IPS-15b (cell line): ENCODE measurements at regions not wholly inside any gene's neighbourhood (a gene's known extent, or its start where the extent isn't known, plus 50 kb on each side); places are given as distances from the start of the nearest gene placed in this dataset.

Experiments used
- H3K27me3 ChIP-seq: one replicate; pipeline ENCODE4 v1.6.1; 2013; ENCODE audit warnings: low read length; ENCODE audit not compliant: control insufficient read depth, insufficient read depth
- H3K36me3 ChIP-seq: one replicate; pipeline ENCODE4 v1.6.1; 2013; ENCODE audit warnings: low read length; ENCODE audit not compliant: control insufficient read depth, insufficient read depth
- H3K4me1 ChIP-seq: one replicate; pipeline ENCODE4 v1.6.1; 2013; ENCODE audit warnings: mild to moderate bottlenecking, low read length; ENCODE audit not compliant: control insufficient read depth, insufficient read depth
- H3K4me3 ChIP-seq: one replicate; pipeline ENCODE4 v1.5.1; 2013; ENCODE audit warnings: low read depth, low read length
- H3K9ac ChIP-seq: one replicate; pipeline ENCODE4 v1.6.1; 2013; ENCODE audit warnings: low read depth, mild to moderate bottlenecking, low read length
- H3K9me3 ChIP-seq: one replicate; pipeline ENCODE4 v1.6.1; 2013; ENCODE audit warnings: mild to moderate bottlenecking, low read length; ENCODE audit not compliant: control insufficient read depth, insufficient read depth

GRCh38 chr16:54808890-54809289, 121.8 kb upstream of the IRX5 start:
- no peaks in the 10 kb centered on the region for H3K9me3 ChIP-seq
- H3K36me3 ChIP-seq = no peaks in the 10 kb centered on the region
- no peak overlapping the region for H3K4me3 ChIP-seq
- H3K27me3 ChIP-seq = no peaks in the 10 kb centered on the region
- H3K9ac ChIP-seq = no peak overlapping the region
- H3K4me1 ChIP-seq = peaks cover 4% of the 10 kb centered on the region

- Histone ChIP-seq H3K9me3 (no peaks in the 10 kb centered on the region), H3K4me1 (no peaks in the 10 kb centered on the region), H3K4me3 (no peak overlapping the region), H3K27me3 (no peaks in the 10 kb centered on the region), H3K9ac (no peak overlapping the region), H3K36me3 (no peaks in the 10 kb centered on the region)
Observed at GRCh38 chr16:54806881-54807360, 123.7 kb upstream of the IRX5 start.

- Histone ChIP-seq H3K27me3 (no peaks in the 10 kb centered on the region), H3K9me3 (no peaks in the 10 kb centered on the region), H3K4me1 (no peaks in the 10 kb centered on the region), H3K4me3 (no peak overlapping the region), H3K9ac (no peak overlapping the region), H3K36me3 (no peaks in the 10 kb centered on the region)
Observed at GRCh38 chr16:54806378-54806777, 124.3 kb upstream of the IRX5 start.

GRCh38 chr16:54805648-54806047, 125.0 kb upstream of the IRX5 start:
- H3K36me3 ChIP-seq = no peaks in the 10 kb centered on the region
- H3K9me3 ChIP-seq = no peaks in the 10 kb centered on the region
- H3K9ac ChIP-seq = no peak overlapping the region
- H3K4me3 ChIP-seq = no peak overlapping the region
- no peaks in the 10 kb centered on the region for H3K4me1 ChIP-seq
- H3K27me3 ChIP-seq = no peaks in the 10 kb centered on the region

- Histone ChIP-seq H3K4me1 (no peaks in the 10 kb centered on the region), H3K9me3 (no peaks in the 10 kb centered on the region), H3K36me3 (no peaks in the 10 kb centered on the region), H3K9ac (no peak overlapping the region), H3K4me3 (no peak overlapping the region), H3K27me3 (no peaks in the 10 kb centered on the region)
Observed at GRCh38 chr16:54801057-54801844, 129.4 kb upstream of the IRX5 start.

- H3K36me3 ChIP-seq = no peaks in the 10 kb centered on the region
- H3K9me3 ChIP-seq = no peaks in the 10 kb centered on the region
- no peak overlapping the region for H3K4me3 ChIP-seq
- H3K4me1 ChIP-seq = no peaks in the 10 kb centered on the region
- H3K27me3 ChIP-seq = no peaks in the 10 kb centered on the region
- H3K9ac ChIP-seq = no peak overlapping the region
Observed at GRCh38 chr16:54798267-54798666, 132.4 kb upstream of the IRX5 start.

GRCh38 chr16:54796211-54796610, 134.5 kb upstream of the IRX5 start:
- Histone ChIP-seq H3K27me3 (no peaks in the 10 kb centered on the region), H3K9me3 (no peaks in the 10 kb centered on the region), H3K4me1 (no peaks in the 10 kb centered on the region), H3K9ac (no peak overlapping the region), H3K36me3 (no peaks in the 10 kb centered on the region), H3K4me3 (no peak overlapping the region)

GRCh38 chr16:54792811-54793210, 137.9 kb upstream of the IRX5 start:
- no peaks in the 10 kb centered on the region for H3K36me3 ChIP-seq
- H3K27me3 ChIP-seq = no peaks in the 10 kb centered on the region
- H3K9ac ChIP-seq = no peak overlapping the region
- no peaks in the 10 kb centered on the region for H3K9me3 ChIP-seq
- H3K4me3 ChIP-seq = no peak overlapping the region
- no peaks in the 10 kb centered on the region for H3K4me1 ChIP-seq

GRCh38 chr16:54787045-54787444, 143.6 kb upstream of the IRX5 start:
- Histone ChIP-seq H3K9ac (no peak overlapping the region), H3K36me3 (no peaks in the 10 kb centered on the region), H3K9me3 (peaks cover 3% of the 10 kb centered on the region), H3K27me3 (no peaks in the 10 kb centered on the region), H3K4me1 (no peaks in the 10 kb centered on the region), H3K4me3 (no peak overlapping the region)

GRCh38 chr16:54783980-54784379, 146.7 kb upstream of the IRX5 start:
- Histone ChIP-seq H3K36me3 (no peaks in the 10 kb centered on the region), H3K4me1 (no peaks in the 10 kb centered on the region), H3K9me3 (peaks cover 3% of the 10 kb centered on the region), H3K27me3 (no peaks in the 10 kb centered on the region), H3K4me3 (no peak overlapping the region), H3K9ac (no peak overlapping the region)

- no peaks in the 10 kb centered on the region for H3K27me3 ChIP-seq
- no peak overlapping the region for H3K9ac ChIP-seq
- peaks cover 3% of the 10 kb centered on the region for H3K9me3 ChIP-seq
- H3K4me1 ChIP-seq = no peaks in the 10 kb centered on the region
- H3K4me3 ChIP-seq = no peak overlapping the region
- no peaks in the 10 kb centered on the region for H3K36me3 ChIP-seq
Observed at GRCh38 chr16:54783226-54783625, 147.4 kb upstream of the IRX5 start.

- H3K4me1 ChIP-seq = no peaks in the 10 kb centered on the region
- no peaks in the 10 kb centered on the region for H3K9me3 ChIP-seq
- no peak overlapping the region for H3K9ac ChIP-seq
- no peak overlapping the region for H3K4me3 ChIP-seq
- no peaks in the 10 kb centered on the region for H3K27me3 ChIP-seq
- H3K36me3 ChIP-seq = no peaks in the 10 kb centered on the region
Observed at GRCh38 chr16:54780266-54780665, 150.4 kb upstream of the IRX5 start.
